Esophagus muscularis mucosa (tissue), 4 donors: ENCODE measurements at regions not wholly inside any gene's neighbourhood (a gene's known extent, or its start where the extent isn't known, plus 50 kb on each side); places are given as distances from the start of the nearest gene placed in this dataset.

Source experiments
- EP300 ChIP-seq: sonication (generic); formaldehyde crosslinking; IDR thresholded peaks from one replicate; pipeline ENCODE4 v1.6.1; 2017; ENCODE audit warnings: antibody characterized with exemption
- POLR2A ChIP-seq: fragments of 450-650 bp; IDR thresholded peaks from one replicate; pipeline ENCODE4 v1.6.1; 2017; ENCODE audit warnings: antibody characterized with exemption, moderate library complexity, mild to moderate bottlenecking, low read depth
- TF ChIP-seq, protein P1 (sequence below), 3 experiments: fragments of 200-600 bp in 2 of 3; fragments of 450-650 bp in 1 of 3; sonication (generic) in 2 of 3; IDR thresholded peaks; one replicate each; pipeline ENCODE4 v1.5.1; 2017 to 2019; ENCODE audit warnings: antibody characterized with exemption in 3 of 3, mild to moderate bottlenecking in 2 of 3, moderate library complexity in 1 of 3

DNA sequence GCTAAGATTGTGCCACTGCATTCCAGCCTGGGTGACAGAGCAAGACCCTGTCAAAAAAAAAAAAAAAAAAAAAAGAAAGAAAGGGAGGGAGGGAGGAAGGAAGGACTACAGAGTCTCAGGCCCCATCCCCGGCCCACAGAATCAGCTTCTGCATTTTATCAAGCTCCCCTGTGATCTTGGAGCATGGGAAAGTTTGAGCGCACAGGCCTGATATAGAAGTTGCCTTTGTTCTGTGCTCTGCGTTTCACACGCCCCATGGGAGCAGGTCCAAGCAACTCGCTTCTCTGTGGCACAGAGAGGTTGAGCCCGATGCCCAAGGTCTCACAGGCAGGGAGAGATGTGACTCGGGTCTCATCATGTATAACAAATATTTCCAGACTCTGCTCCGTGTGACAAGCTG, 101.8 kb downstream of the PHETA1 start:
- TF ChIP-seq, protein P1, sequence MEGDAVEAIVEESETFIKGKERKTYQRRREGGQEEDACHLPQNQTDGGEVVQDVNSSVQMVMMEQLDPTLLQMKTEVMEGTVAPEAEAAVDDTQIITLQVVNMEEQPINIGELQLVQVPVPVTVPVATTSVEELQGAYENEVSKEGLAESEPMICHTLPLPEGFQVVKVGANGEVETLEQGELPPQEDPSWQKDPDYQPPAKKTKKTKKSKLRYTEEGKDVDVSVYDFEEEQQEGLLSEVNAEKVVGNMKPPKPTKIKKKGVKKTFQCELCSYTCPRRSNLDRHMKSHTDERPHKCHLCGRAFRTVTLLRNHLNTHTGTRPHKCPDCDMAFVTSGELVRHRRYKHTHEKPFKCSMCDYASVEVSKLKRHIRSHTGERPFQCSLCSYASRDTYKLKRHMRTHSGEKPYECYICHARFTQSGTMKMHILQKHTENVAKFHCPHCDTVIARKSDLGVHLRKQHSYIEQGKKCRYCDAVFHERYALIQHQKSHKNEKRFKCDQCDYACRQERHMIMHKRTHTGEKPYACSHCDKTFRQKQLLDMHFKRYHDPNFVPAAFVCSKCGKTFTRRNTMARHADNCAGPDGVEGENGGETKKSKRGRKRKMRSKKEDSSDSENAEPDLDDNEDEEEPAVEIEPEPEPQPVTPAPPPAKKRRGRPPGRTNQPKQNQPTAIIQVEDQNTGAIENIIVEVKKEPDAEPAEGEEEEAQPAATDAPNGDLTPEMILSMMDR (IDR thresholded peaks at IDR 0.05): no peak
- TF ChIP-seq EP300: no peak
- no peak for TF ChIP-seq POLR2A
